Tibial nerve (tissue), 4 donors: ENCODE measurements at regions not wholly inside any gene's neighbourhood (a gene's known extent, or its start where the extent isn't known, plus 50 kb on each side); places are given as distances from the start of the nearest gene placed in this dataset.

Source experiments
- DNase-seq, 2 donors: peaks; one replicate each; pipeline ENCODE4 v3.0.0-alpha.2; 2019; ENCODE audit warnings: low spot score in 2 of 2
- H3K27ac ChIP-seq, 4 donors: fragments of 200-600 bp; sonication (generic) in 3 of 4; one replicate each; pipeline ENCODE4 v1.5.1; 2017 to 2019; ENCODE audit warnings: mild to moderate bottlenecking in 1 of 4
- H3K27me3 ChIP-seq, 2 donors: fragments of 200-600 bp; sonication (generic) in 1 of 2; one replicate each; pipeline versions ENCODE4 v1.5.1 to v1.6.0; 2017 to 2019
- H3K36me3 ChIP-seq, 3 donors: fragments of 200-600 bp; sonication (generic); one replicate each; pipeline ENCODE4 v1.5.1; 2018 to 2019
- H3K4me1 ChIP-seq, 4 donors: fragments of 200-600 bp; sonication (generic) in 3 of 4; one replicate each; pipeline ENCODE4 v1.5.1; 2017 to 2019
- H3K4me3 ChIP-seq, 4 donors: fragments of 200-600 bp; sonication (generic) in 3 of 4; one replicate each; pipeline ENCODE4 v1.5.1; 2017 to 2019; ENCODE audit warnings: mild to moderate bottlenecking in 1 of 4, moderate library complexity in 1 of 4
- H3K9me3 ChIP-seq, 4 donors: fragments of 200-600 bp; sonication (generic) in 3 of 4; one replicate each; pipeline ENCODE4 v1.5.1; 2017 to 2019
- EP300 ChIP-seq, 2 donors: sonication (generic); formaldehyde crosslinking; IDR thresholded peaks; one replicate each; pipeline ENCODE4 v1.6.1; 2017; ENCODE audit warnings: antibody characterized with exemption in 2 of 2, mild to moderate bottlenecking in 1 of 2
- POLR2A ChIP-seq, 2 donors: fragments of 450-650 bp; IDR thresholded peaks; one replicate each; pipeline ENCODE4 v1.6.1; 2017; ENCODE audit warnings: antibody characterized with exemption in 2 of 2, mild to moderate bottlenecking in 2 of 2, moderate library complexity in 2 of 2
- WGBS, 2 donors: methylation state at CpG; one replicate each; pipeline ENCODE4 v1.1.5; 2018; 5-methylcytosine and 5-hydroxymethylcytosine counted together
- TF ChIP-seq, protein P1 (sequence below), 5 experiments: fragments of 200-600 bp in 3 of 5; fragments of 450-650 bp in 2 of 5; sonication (generic) in 3 of 5; IDR thresholded peaks; one replicate each; pipeline ENCODE4 v1.5.1; 2016 to 2019; ENCODE audit warnings: antibody characterized with exemption in 5 of 5, mild to moderate bottlenecking in 3 of 5, moderate library complexity in 2 of 5

DNA sequence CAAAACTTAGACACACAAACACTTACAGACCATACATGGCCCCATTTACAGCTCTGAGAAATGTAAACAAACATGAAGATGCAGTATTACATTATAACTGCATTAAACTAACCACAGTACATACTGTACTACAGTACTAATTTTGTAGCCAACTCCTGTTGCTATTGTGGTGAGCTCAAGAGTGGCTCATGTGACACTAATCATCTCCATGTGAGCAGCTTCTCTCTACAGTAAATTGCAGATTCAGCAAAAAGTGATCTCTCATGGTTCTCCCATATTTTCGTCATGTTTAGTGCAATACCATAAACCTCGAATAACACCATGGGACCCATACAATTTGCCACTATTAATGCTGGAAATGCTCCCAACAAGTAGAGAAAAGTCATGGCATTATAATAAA, 860.4 kb downstream of the EPHA7 start:
- no peaks in the 10 kb centered on the region for H3K9me3 ChIP-seq
- TF ChIP-seq, protein P1, sequence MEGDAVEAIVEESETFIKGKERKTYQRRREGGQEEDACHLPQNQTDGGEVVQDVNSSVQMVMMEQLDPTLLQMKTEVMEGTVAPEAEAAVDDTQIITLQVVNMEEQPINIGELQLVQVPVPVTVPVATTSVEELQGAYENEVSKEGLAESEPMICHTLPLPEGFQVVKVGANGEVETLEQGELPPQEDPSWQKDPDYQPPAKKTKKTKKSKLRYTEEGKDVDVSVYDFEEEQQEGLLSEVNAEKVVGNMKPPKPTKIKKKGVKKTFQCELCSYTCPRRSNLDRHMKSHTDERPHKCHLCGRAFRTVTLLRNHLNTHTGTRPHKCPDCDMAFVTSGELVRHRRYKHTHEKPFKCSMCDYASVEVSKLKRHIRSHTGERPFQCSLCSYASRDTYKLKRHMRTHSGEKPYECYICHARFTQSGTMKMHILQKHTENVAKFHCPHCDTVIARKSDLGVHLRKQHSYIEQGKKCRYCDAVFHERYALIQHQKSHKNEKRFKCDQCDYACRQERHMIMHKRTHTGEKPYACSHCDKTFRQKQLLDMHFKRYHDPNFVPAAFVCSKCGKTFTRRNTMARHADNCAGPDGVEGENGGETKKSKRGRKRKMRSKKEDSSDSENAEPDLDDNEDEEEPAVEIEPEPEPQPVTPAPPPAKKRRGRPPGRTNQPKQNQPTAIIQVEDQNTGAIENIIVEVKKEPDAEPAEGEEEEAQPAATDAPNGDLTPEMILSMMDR (IDR thresholded peaks at IDR 0.05): no peak
- TF ChIP-seq EP300 (IDR thresholded peaks at IDR 0.05) (no peak), POLR2A (IDR thresholded peaks at IDR 0.05) (no peak)
- H3K27me3 ChIP-seq: no peaks in the 10 kb centered on the region
- H3K36me3 ChIP-seq: no peaks in the 10 kb centered on the region
- 58 to 80% methylated on average over 2 of the region's 2 CpGs for WGBS, 2 donors
- H3K4me3 ChIP-seq: no peak overlapping the region
- H3K4me1 ChIP-seq: no peaks in the 10 kb centered on the region
- no peak for DNase-seq
- no peak overlapping the region for H3K27ac ChIP-seq

DNA sequence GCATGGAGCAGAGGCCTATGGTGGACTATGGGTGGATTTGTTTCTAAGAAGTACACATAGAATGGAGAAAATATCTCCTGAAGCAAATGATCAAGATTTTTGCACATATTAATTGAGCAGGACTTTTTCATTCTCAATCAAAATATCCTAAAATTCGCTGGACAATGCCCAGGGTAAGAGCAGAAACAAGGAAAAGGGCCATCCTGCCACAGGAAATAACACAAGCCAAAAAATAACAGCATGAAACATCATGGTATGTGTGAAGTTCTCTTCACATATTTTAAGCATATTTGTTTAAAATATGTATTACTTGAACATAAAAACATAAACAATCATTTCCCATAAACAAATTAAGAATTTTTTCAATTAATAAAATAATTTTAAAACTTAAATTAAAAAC, 868.9 kb downstream of the EPHA7 start:
- 45 to 48% methylated on average over 1 of the region's 1 CpG for WGBS, 2 donors
- H3K27ac ChIP-seq: no peak overlapping the region
- TF ChIP-seq POLR2A (IDR thresholded peaks at IDR 0.05): no peak
- TF ChIP-seq, protein P1 (IDR thresholded peaks at IDR 0.05): no peak
- no peak for TF ChIP-seq EP300 (IDR thresholded peaks at IDR 0.05)

DNA sequence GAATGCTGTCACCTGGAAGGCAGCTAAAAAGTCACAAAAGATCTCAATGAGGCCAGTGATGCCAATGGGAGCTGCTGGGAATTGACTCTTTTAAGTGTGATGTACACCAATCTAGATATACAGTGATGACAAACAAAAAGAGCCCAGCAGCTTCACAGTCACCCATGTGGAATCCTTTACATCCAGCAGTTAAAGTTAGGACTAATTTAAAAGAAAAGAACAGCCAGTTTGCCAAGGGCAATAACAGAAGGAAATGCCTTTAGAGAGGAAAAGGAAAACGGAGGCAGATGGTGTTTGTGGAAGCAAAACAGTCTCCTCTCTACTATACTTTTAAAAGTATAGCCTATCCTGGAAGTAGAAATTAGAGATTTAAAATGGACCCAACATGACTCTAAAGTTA, 873.5 kb downstream of the EPHA7 start:
- no peak overlapping the region for H3K4me3 ChIP-seq
- no peaks in the 10 kb centered on the region for H3K4me1 ChIP-seq
- H3K27ac ChIP-seq: no peak overlapping the region
- no peaks in the 10 kb centered on the region for H3K27me3 ChIP-seq
- WGBS, 2 donors: 34% methylated on average over 1 of the region's 1 CpG
- H3K9me3 ChIP-seq: no peaks in the 10 kb centered on the region
- H3K36me3 ChIP-seq: no peaks in the 10 kb centered on the region
- no peak for TF ChIP-seq POLR2A (IDR thresholded peaks at IDR 0.05)
- DNase-seq: no peak

More for the DNA sequence above, 868.9 kb downstream of the EPHA7 start:
- Histone ChIP-seq H3K4me1 (no peaks in the 10 kb centered on the region), H3K27me3 (no peaks in the 10 kb centered on the region), H3K36me3 (no peaks in the 10 kb centered on the region), H3K9me3 (no peaks in the 10 kb centered on the region), H3K4me3 (no peak overlapping the region)
- no peak for DNase-seq

DNA sequence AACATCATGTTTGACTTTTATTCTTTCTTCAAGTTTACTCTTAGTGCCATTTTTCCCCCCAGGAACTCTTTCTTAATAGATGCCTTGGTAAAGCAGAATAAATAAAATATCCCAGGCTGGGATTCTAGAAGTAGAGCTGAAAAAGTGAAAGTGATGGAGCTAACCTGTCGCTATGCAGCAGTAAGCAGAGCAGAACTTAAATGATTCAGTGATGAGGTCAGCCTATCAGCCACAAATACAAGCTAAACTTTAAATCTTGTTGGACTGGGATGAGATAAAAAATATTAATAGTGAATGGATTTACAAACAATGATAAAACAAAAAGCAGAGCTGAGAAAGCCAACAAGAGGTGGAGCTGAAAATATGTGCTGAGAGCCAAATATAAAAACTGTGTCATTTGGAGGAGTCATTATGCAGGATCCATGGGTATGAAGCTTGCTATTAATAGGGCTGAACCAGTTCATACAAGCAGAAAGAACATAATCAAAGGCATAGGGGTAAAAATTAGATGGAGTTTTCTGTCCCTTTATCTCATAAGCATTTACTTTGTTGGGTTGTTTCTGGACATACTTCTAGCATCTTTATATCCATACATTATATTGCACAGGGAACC, 877.8 kb downstream of the EPHA7 start:
- no peak for TF ChIP-seq POLR2A (IDR thresholded peaks at IDR 0.05)
- TF ChIP-seq, protein P1 (IDR thresholded peaks at IDR 0.05): no peak
- no peak for TF ChIP-seq EP300 (IDR thresholded peaks at IDR 0.05)
- 85 to 88% methylated on average over 1 of the region's 1 CpG for WGBS, 2 donors
- Histone ChIP-seq H3K36me3 (no peaks in the 10 kb centered on the region), H3K27ac (no peak overlapping the region), H3K27me3 (no peaks in the 10 kb centered on the region), H3K9me3 (no peaks in the 10 kb centered on the region), H3K4me3 (no peak overlapping the region), H3K4me1 (no peaks in the 10 kb centered on the region)
- DNase-seq: no peak

DNA sequence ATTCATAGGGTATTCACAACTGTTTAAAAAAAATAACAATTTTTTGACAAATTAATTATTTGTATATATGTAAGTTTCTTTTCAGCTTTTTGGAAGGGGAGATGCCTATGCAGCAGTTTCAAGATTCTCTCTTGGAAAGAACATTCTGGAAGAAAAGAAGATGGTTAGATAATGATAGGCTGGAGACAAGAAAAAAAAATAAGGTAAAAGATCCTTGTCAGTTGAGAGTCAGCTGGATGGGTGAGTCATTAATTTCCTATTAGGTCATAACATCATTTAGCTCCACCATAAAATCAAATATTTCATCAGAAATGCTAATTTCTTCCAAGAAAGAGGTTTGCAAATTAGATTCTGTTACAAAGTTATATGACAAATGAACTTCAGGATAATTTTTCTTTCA, 880.4 kb downstream of the EPHA7 start:
- no peaks in the 10 kb centered on the region for H3K27me3 ChIP-seq
- TF ChIP-seq POLR2A (IDR thresholded peaks at IDR 0.05) (no peak), EP300 (IDR thresholded peaks at IDR 0.05) (no peak)
- TF ChIP-seq, protein P1 (IDR thresholded peaks at IDR 0.05): no peak
- no peaks in the 10 kb centered on the region for H3K9me3 ChIP-seq
- H3K36me3 ChIP-seq: no peaks in the 10 kb centered on the region
- H3K4me1 ChIP-seq: no peaks in the 10 kb centered on the region
- DNase-seq: no peak
- no peak overlapping the region for H3K4me3 ChIP-seq
- H3K27ac ChIP-seq: no peak overlapping the region

DNA sequence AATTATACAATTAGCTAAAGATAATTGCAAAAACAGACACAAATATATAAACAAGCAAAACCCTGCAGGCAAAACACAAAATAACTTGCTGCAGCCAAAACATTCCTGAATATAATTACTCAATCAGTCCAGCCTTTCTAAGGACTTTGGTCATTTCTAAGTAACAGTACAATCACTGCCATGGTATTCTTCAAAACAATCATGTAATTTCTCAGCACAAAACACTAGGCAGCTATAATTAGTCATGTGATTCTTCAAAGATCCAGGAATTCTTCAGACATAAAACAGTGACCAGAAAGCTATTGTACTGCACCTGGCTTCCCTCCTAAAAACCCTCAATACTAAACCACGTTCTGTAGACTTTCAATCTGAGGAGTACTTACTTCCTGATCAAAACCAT, 881.1 kb downstream of the EPHA7 start:
- no peak for DNase-seq
- no peaks in the 10 kb centered on the region for H3K36me3 ChIP-seq
- H3K4me1 ChIP-seq: no peaks in the 10 kb centered on the region
- no peak overlapping the region for H3K4me3 ChIP-seq
- no peaks in the 10 kb centered on the region for H3K27me3 ChIP-seq
- TF ChIP-seq, protein P1 (IDR thresholded peaks at IDR 0.05): no peak
- TF ChIP-seq EP300 (IDR thresholded peaks at IDR 0.05) (no peak), POLR2A (IDR thresholded peaks at IDR 0.05) (no peak)
- WGBS, 2 donors: 6 to 13% methylated on average over 1 of the region's 1 CpG
- no peaks in the 10 kb centered on the region for H3K9me3 ChIP-seq
- no peak overlapping the region for H3K27ac ChIP-seq
